Kidney (tissue), 13 donors: ENCODE measurements at regions not wholly inside any gene's neighbourhood (a gene's known extent, or its start where the extent isn't known, plus 50 kb on each side); places are given as distances from the start of the nearest gene placed in this dataset.

ENCODE experiments used
- DNase-seq, 5 donors: peaks; one replicate each; pipeline ENCODE4 v3.0.0-alpha.2; 2013 to 2020
- FAIRE-seq: peaks from 2 replicates; lab custom pipeline; 2012; peaks lifted over from hg19 to GRCh38; lab: Jason Lieb, UNC
- H3K27ac ChIP-seq, 2 donors: one replicate each; pipeline ENCODE4 v1.7.0; 2013; ENCODE audit warnings: low read depth in 2 of 2, low read length in 2 of 2, inconsistent platforms in 1 of 2
- H3K27me3 ChIP-seq: one replicate; pipeline ENCODE4 v1.7.1; 2013; ENCODE audit warnings: low read length, inconsistent platforms; ENCODE audit not compliant: control insufficient read depth, insufficient read depth
- H3K36me3 ChIP-seq, 3 donors: one replicate each; pipeline versions ENCODE4 v1.7.0 to v1.7.1; 2013; ENCODE audit warnings: low read length in 3 of 3, control low read depth in 1 of 3, inconsistent platforms in 1 of 3; ENCODE audit not compliant: insufficient read depth in 3 of 3, control insufficient read depth in 2 of 3
- H3K4me1 ChIP-seq, 3 donors: one replicate each; pipeline versions ENCODE4 v1.7.0 to v1.7.1; 2013; ENCODE audit warnings: low read length in 3 of 3, inconsistent platforms in 1 of 3, low read depth in 1 of 3; ENCODE audit not compliant: control insufficient read depth in 2 of 3, insufficient read depth in 2 of 3
- H3K4me3 ChIP-seq, 3 donors: one replicate each; pipeline versions ENCODE4 v1.7.0 to v1.8.1; 2013; ENCODE audit warnings: low read length in 3 of 3, control low read depth in 1 of 3, inconsistent platforms in 1 of 3
- H3K9ac ChIP-seq, 3 donors: one replicate each; pipeline versions ENCODE4 v1.7.0 to v1.7.1; 2013; ENCODE audit warnings: low read length in 3 of 3, control low read depth in 1 of 3, inconsistent platforms in 1 of 3
- H3K9me3 ChIP-seq, 3 donors: one replicate each; pipeline versions ENCODE4 v1.7.0 to v1.7.1; 2013; ENCODE audit warnings: low read length in 3 of 3, control low read depth in 1 of 3, inconsistent platforms in 1 of 3; ENCODE audit not compliant: control insufficient read depth in 2 of 3, insufficient read depth in 1 of 3
- intact Hi-C: fragments of 100-400 bp; cut with DNase I; formaldehyde crosslinking; loops from one replicate; pipeline ENCODE4 v1.11.1; 2022
- TF ChIP-seq, protein P1 (sequence below): IDR thresholded peaks from 3 replicates; pipeline ENCODE4 v1.5.1; 2012; ENCODE audit warnings: mild to moderate bottlenecking, moderate library complexity, borderline replicate concordance; ENCODE audit not compliant: insufficient read depth; ENCODE audit errors: extremely low read depth
- donor health status: control.
- donor health status: control.
- donor health status: control.
- donor health status: control.
- donor health status: control.
- donor health status: DM: yes; HTN: yes; CAD: no.
- donor health status: Normal renal cell carcinoma (clear cell type).

DNA sequence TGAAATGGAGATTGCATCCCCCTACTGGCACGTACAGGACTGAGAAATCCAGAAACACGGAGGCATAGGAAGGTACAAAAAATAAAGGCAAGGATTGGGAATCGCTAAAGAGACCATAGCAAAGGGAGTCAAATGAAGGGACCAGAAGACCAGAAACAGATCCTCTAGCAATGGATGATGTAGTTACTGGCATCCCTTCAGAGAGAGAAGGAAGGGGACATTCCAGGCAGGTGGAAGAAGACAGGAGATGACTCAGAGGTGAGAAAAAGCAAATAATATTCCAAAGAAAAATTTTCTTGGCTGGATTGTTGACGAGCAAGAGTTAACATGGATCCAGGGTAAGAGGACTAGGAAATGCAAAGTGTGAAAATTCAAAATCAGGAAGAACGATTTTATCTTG is 78.4 kb upstream of the FZD7 start:
- TF ChIP-seq, protein P1, sequence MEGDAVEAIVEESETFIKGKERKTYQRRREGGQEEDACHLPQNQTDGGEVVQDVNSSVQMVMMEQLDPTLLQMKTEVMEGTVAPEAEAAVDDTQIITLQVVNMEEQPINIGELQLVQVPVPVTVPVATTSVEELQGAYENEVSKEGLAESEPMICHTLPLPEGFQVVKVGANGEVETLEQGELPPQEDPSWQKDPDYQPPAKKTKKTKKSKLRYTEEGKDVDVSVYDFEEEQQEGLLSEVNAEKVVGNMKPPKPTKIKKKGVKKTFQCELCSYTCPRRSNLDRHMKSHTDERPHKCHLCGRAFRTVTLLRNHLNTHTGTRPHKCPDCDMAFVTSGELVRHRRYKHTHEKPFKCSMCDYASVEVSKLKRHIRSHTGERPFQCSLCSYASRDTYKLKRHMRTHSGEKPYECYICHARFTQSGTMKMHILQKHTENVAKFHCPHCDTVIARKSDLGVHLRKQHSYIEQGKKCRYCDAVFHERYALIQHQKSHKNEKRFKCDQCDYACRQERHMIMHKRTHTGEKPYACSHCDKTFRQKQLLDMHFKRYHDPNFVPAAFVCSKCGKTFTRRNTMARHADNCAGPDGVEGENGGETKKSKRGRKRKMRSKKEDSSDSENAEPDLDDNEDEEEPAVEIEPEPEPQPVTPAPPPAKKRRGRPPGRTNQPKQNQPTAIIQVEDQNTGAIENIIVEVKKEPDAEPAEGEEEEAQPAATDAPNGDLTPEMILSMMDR, result no peak
- H3K9ac ChIP-seq, result no peak overlapping the region
- DNase-seq (no peak), FAIRE-seq (no peak)
- no peaks in the 10 kb centered on the region for H3K36me3 ChIP-seq
- no peaks in the 10 kb centered on the region for H3K9me3 ChIP-seq
- intact Hi-C loops, result no loop called here
- no peaks in the 10 kb centered on the region for H3K27me3 ChIP-seq
- peaks cover 0 to 3% (median 0%) of the 10 kb centered on the region in 3 donors for H3K4me1 ChIP-seq
- no peak overlapping the region for H3K27ac ChIP-seq
- no peak overlapping the region for H3K4me3 ChIP-seq

DNA sequence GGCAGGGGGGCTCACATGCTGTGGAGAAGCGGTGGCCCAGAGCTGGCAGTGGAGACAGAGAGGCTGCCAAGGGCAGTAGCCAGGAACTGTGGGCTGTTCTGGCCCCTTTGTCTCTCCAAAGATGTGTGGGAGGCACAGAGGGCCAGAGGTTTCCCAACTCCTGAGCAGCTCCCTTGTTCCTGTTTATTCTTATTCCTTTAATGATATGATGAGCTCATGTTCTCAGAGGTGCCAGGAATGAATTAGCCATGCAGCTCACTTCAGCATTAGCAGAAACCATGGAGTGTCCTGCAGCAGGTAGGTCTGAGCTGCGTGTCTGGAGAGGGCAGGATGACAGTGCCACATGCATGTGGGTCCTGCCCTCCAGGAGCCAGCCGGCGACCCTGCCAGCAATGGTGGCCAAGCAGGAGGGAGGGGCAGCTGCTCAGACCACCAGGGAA is 77.9 kb upstream of the FZD7 start:
- TF ChIP-seq, protein P1, result no peak
- FAIRE-seq (no peak), DNase-seq (peak in 1 of 5 donors; percentile 39)
- Histone ChIP-seq H3K9ac (no peak overlapping the region), H3K9me3 (no peaks in the 10 kb centered on the region), H3K27ac (no peak overlapping the region), H3K4me3 (no peak overlapping the region), H3K4me1 (peaks cover 0 to 3% (median 0%) of the 10 kb centered on the region in 3 donors), H3K27me3 (no peaks in the 10 kb centered on the region), H3K36me3 (no peaks in the 10 kb centered on the region)
- intact Hi-C loops, result no loop called here

DNA sequence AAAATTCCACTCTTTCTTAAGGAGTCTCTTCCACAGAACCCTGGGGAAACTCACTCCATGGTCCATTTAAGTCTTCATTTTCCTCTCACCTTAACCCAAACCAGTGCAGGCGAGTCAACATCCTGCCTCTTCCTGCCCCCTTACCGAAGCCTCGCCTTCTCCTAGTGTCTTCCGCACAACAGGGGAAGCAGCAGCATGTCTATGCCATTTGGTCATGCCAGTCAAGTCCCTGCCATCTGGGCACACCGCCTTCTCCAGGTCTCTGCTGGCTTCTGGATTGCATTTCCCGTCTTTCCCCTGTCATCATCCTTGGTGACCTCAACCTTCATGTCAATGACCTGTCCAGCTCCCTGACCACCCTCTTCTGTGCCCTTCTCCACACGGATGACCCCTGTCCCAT is 77.3 kb upstream of the FZD7 start:
- Histone ChIP-seq H3K27me3 (no peaks in the 10 kb centered on the region), H3K4me1 (peaks cover 0 to 3% (median 0%) of the 10 kb centered on the region in 3 donors), H3K36me3 (no peaks in the 10 kb centered on the region), H3K9me3 (no peaks in the 10 kb centered on the region), H3K4me3 (no peak overlapping the region), H3K9ac (no peak overlapping the region), H3K27ac (no peak overlapping the region)
- intact Hi-C loops, result no loop called here
- DNase-seq (no peak), FAIRE-seq (no peak)
- TF ChIP-seq, protein P1, result no peak

DNA sequence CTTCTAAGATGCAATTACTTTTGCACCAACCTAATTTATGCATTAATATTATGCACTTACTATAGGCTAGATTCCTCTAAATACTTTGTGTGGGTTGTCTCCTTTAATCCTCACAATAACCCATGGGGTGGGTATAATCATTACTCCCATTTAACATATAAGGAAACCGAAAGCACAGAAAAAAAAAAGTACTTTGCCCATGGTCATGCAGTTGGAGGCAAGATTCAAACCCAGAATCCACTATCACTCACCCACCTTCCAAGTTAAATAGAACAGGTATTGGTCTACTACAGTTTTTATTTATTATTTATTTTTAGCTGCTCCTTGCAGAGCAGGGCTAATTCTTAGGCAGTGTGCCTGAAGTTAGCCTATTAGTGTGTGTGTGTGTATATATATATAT is 76.6 kb upstream of the FZD7 start:
- intact Hi-C loops, result no loop called here
- Histone ChIP-seq H3K4me1 (peaks cover 0 to 3% (median 0%) of the 10 kb centered on the region in 3 donors), H3K36me3 (no peaks in the 10 kb centered on the region), H3K9ac (no peak overlapping the region), H3K27ac (no peak overlapping the region), H3K27me3 (no peaks in the 10 kb centered on the region), H3K9me3 (no peaks in the 10 kb centered on the region), H3K4me3 (no peak overlapping the region)
- no peak for DNase-seq
- FAIRE-seq, result no peak
- TF ChIP-seq, protein P1, result no peak
